A673 (cell line): ENCODE measurements at regions not wholly inside any gene's neighbourhood (a gene's known extent, or its start where the extent isn't known, plus 50 kb on each side); places are given as distances from the start of the nearest gene placed in this dataset.

Source experiments
- BruUV-seq: library from RNA; stranded (reverse); fragments of 400-500 nt; replicated peaks from 2 replicates; lab custom pipeline; 2021; lab: Mats Ljungman, UMichigan
- CTCF ChIA-PET: fragments of 300-600 bp; sonication (Branson Sonifier 250); formaldehyde crosslinking; loops from one replicate; lab custom pipeline; 2022; ENCODE audit warnings: antibody characterized with exemption; lab: Charles Lee
- POLR2A ChIA-PET: fragments of 300-600 bp; sonication (Branson Sonifier 250); formaldehyde crosslinking; loops from one replicate; lab custom pipeline; 2022; ENCODE audit warnings: antibody characterized with exemption; ENCODE audit not compliant: low non-redundant PET; lab: Charles Lee
- DNase-seq: peaks from one replicate; pipeline ENCODE4 v3.0.0-alpha.2; 2015; ENCODE audit warnings: low spot score
- H3K27ac ChIP-seq: fragments of 200-600 bp; sonication (generic); 2 replicates; pipeline ENCODE4 v1.5.1; 2016; ENCODE audit warnings: mixed run types, low read depth, mild to moderate bottlenecking, mixed read lengths, antibody characterized with exemption, low read length; ENCODE audit not compliant: poor library complexity, severe bottlenecking
- H3K27me3 ChIP-seq: fragments of 200-600 bp; sonication (generic); replicated peaks from 2 replicates; pipeline ENCODE4 v1.6.1; 2017; ENCODE audit warnings: mixed run types, low read depth, mild to moderate bottlenecking, mixed read lengths, antibody characterized with exemption, low read length; ENCODE audit not compliant: insufficient read depth, poor library complexity
- H3K36me3 ChIP-seq: fragments of 200-600 bp; sonication (generic); 2 replicates; pipeline ENCODE4 v1.6.1; 2016; ENCODE audit warnings: mixed run types, mild to moderate bottlenecking, mixed read lengths, antibody characterized with exemption, low read length; ENCODE audit not compliant: insufficient read depth, poor library complexity, severe bottlenecking
- H3K4me1 ChIP-seq: fragments of 200-600 bp; sonication (generic); 2 replicates; pipeline ENCODE4 v1.6.1; 2017; ENCODE audit warnings: mixed run types, mild to moderate bottlenecking, mixed read lengths, antibody characterized with exemption, low read length; ENCODE audit not compliant: insufficient read depth, poor library complexity, severe bottlenecking
- H3K4me3 ChIP-seq: fragments of 200-600 bp; sonication (generic); 2 replicates; pipeline ENCODE4 v1.5.1; 2016; ENCODE audit warnings: low read depth, mixed run types, mild to moderate bottlenecking, mixed read lengths, low read length; ENCODE audit not compliant: poor library complexity, severe bottlenecking
- H3K9me3 ChIP-seq: fragments of 200-600 bp; sonication (generic); 2 replicates; pipeline ENCODE4 v1.6.1; 2016; ENCODE audit warnings: mixed run types, low read depth, mild to moderate bottlenecking, mixed read lengths, antibody characterized with exemption, low read length; ENCODE audit not compliant: poor library complexity, severe bottlenecking
- EZH2 ChIP-seq: fragments of 200-600 bp; sonication (generic); IDR thresholded peaks from 2 replicates; pipeline ENCODE4 v1.6.1; 2017; ENCODE audit warnings: borderline replicate concordance, low read depth, mild to moderate bottlenecking, mixed read lengths, antibody characterized with exemption, low read length; ENCODE audit not compliant: poor library complexity, severe bottlenecking
- intact Hi-C: fragments of 100-400 bp; cut with micrococcal nuclease; formaldehyde crosslinking; loops from one replicate; pipeline ENCODE4 v1.10.0; 2022; ENCODE audit not compliant: unreplicated experiment
- TF ChIP-seq, protein P1 (sequence below): fragments of 300-800, 200-600 bp; sonication (generic); conservative IDR thresholded peaks from 2 replicates; pipeline ENCODE4 v1.5.1; 2017; ENCODE audit warnings: low read depth, mild to moderate bottlenecking, antibody characterized with exemption, low read length, moderate library complexity, mixed read lengths

DNA sequence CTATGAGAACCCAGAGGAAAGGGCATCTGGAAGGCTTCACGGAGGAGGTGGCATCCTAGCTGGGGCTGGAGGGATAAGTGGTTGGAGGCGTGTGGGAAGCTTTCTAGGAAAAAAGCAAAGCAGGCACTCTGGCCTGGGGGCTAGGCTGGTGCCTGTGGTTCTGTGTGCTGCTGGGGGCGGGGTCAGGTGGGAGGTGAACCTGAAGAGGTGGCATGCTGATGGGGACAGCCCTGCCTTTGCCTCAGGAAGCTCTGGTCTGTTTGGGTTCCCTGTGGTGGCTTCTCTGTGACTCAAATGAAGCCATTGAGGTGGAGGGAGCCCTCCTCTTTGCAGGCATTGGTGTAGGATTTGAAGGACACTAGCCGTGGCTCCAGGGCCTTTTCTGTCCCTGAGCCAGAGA, 221.6 kb upstream of the POU3F1 start:
- Histone ChIP-seq H3K4me3 (no peak overlapping the region), H3K9me3 (no peaks in the 10 kb centered on the region), H3K27ac (no peak overlapping the region), H3K27me3 (no peaks in the 10 kb centered on the region), H3K4me1 (no peaks in the 10 kb centered on the region), H3K36me3 (no peaks in the 10 kb centered on the region)
- ChIA-PET CTCF (no interaction called here), POLR2A (no interaction called here)
- no peak for TF ChIP-seq EZH2
- TF ChIP-seq, protein P1, sequence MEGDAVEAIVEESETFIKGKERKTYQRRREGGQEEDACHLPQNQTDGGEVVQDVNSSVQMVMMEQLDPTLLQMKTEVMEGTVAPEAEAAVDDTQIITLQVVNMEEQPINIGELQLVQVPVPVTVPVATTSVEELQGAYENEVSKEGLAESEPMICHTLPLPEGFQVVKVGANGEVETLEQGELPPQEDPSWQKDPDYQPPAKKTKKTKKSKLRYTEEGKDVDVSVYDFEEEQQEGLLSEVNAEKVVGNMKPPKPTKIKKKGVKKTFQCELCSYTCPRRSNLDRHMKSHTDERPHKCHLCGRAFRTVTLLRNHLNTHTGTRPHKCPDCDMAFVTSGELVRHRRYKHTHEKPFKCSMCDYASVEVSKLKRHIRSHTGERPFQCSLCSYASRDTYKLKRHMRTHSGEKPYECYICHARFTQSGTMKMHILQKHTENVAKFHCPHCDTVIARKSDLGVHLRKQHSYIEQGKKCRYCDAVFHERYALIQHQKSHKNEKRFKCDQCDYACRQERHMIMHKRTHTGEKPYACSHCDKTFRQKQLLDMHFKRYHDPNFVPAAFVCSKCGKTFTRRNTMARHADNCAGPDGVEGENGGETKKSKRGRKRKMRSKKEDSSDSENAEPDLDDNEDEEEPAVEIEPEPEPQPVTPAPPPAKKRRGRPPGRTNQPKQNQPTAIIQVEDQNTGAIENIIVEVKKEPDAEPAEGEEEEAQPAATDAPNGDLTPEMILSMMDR = no peak
- no peak for DNase-seq
- intact Hi-C loops = no loop called here
- BruUV-seq = no TSS peak

DNA sequence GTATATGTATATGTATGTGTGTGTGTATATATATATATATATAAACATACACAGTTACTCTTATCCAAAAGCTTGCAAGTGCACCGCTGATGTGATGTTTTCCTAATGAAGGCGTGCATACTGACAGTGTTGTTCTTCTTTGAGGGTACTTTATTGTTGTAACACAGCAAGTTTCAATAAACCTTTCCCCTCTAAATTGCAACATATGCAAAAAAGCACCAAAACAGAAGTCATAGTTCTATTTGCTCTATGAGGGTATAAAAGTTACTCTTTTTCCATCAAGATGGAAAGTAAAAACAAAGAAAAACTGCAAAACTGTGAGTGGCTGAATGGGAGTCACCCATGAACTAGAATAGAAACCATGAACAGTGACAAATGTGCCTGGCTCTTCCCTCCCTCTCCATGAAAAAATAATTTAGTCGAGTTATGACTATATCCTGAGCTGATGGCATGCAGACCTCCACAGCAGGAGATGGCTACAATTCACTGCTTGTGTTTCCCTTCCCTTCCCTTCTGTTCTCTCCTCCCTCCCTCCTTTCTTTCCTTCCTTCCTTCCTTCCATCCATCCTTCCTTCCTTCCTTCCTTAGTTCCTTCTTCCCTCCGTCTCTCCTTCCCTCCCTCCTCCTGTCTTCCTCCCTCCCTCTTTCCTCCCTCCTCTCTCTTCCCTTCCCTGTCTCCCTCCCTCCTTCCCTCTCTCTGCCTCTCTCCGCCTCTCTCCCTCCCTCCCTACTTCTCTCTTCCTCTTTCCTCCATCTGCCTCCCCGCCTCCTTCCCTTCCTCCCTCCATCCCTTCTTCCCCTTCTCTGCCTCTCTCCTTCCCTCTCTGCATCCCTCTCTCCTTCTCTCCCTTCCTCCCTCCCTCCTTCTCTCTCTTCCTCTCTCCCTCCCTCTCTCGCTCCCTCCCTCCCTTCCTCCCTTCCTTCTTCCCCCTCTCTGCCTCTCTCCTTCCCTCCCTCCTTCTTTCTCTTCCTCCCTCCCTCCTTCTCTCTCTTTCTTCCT, 220.7 kb upstream of the POU3F1 start:
- no peak for DNase-seq
- TF ChIP-seq EZH2 = no peak
- TF ChIP-seq, protein P1 = no peak
- BruUV-seq = no TSS peak
- no peaks in the 10 kb centered on the region for H3K27me3 ChIP-seq
- no peak overlapping the region for H3K27ac ChIP-seq
- ChIA-PET CTCF (no interaction called here), POLR2A (no interaction called here)
- intact Hi-C loops = no loop called here
- H3K36me3 ChIP-seq = no peaks in the 10 kb centered on the region
- H3K4me3 ChIP-seq = no peak overlapping the region
- H3K9me3 ChIP-seq = no peaks in the 10 kb centered on the region
- no peaks in the 10 kb centered on the region for H3K4me1 ChIP-seq

DNA sequence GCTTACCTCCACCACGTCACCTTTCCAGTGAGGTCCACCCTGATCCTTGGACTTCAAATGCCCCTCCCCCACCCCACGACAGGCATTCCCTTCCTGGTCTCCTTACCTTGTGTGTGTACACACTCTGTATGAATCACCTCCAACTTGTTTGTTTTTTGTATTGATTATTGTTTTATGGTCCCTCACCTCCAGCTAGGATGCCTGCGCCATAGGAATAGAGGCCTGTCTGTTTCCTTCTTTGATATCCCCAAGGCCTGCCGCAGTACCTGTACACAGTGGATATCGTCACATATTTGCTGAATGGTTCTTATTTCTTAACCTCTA, 219.6 kb upstream of the POU3F1 start:
- CTCF ChIA-PET = no interaction called here

More for the DNA sequence above, 219.6 kb upstream of the POU3F1 start:
- no peaks in the 10 kb centered on the region for H3K9me3 ChIP-seq
- POLR2A ChIA-PET = no interaction called here
- H3K27me3 ChIP-seq = no peaks in the 10 kb centered on the region
- no peak overlapping the region for H3K4me3 ChIP-seq
- intact Hi-C loops = no loop called here
- H3K4me1 ChIP-seq = no peaks in the 10 kb centered on the region
- TF ChIP-seq EZH2 = no peak
- TF ChIP-seq, protein P1 = no peak
- no peaks in the 10 kb centered on the region for H3K36me3 ChIP-seq
- H3K27ac ChIP-seq = no peak overlapping the region
- BruUV-seq = no TSS peak
- no peak for DNase-seq
